Prostate gland (tissue), 2 donors: ENCODE measurements at regions not wholly inside any gene's neighbourhood (a gene's known extent, or its start where the extent isn't known, plus 50 kb on each side); places are given as distances from the start of the nearest gene placed in this dataset.

Source experiments
- POLR2A ChIP-seq: fragments of 450-650 bp; IDR thresholded peaks from one replicate; pipeline ENCODE4 v1.6.1; 2016; ENCODE audit warnings: antibody characterized with exemption, mild to moderate bottlenecking
- POLR2AphosphoS5 ChIP-seq: sonication (generic); formaldehyde crosslinking; IDR thresholded peaks from one replicate; pipeline ENCODE4 v1.6.1; 2017; ENCODE audit warnings: antibody characterized with exemption
- TF ChIP-seq, protein P1 (sequence below), 4 experiments: fragments of 200-600 bp in 2 of 4; fragments of 450-650 bp in 2 of 4; sonication (generic) in 2 of 4; IDR thresholded peaks; 1 replicate in 3 of 4; 2 replicates in 1 of 4; pipeline ENCODE4 v1.5.1; 2016 to 2019; ENCODE audit warnings: antibody characterized with exemption in 4 of 4, mild to moderate bottlenecking in 2 of 4, moderate library complexity in 2 of 4

DNA sequence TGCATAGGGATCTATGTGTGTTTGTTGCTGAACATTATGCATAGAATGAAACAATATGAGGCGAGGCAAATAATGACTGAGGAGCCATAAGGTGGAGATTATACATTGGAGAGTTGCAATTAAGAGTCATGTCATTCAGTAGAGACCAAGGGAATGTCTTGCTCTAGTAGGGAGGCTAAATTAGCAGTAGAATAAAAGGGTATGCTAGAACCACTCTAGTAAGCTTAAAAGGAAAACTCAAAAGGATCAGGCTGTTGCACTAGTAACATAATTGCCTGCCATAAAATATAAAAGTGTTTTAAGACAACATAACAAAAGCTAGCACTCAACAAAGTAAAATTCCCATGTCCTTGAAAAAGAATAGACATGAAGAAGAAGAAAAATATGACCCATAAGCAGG is 586.2 kb upstream of the DIAPH2 start:
- TF ChIP-seq POLR2AphosphoS5 (no peak), POLR2A (no peak)
- TF ChIP-seq, protein P1, sequence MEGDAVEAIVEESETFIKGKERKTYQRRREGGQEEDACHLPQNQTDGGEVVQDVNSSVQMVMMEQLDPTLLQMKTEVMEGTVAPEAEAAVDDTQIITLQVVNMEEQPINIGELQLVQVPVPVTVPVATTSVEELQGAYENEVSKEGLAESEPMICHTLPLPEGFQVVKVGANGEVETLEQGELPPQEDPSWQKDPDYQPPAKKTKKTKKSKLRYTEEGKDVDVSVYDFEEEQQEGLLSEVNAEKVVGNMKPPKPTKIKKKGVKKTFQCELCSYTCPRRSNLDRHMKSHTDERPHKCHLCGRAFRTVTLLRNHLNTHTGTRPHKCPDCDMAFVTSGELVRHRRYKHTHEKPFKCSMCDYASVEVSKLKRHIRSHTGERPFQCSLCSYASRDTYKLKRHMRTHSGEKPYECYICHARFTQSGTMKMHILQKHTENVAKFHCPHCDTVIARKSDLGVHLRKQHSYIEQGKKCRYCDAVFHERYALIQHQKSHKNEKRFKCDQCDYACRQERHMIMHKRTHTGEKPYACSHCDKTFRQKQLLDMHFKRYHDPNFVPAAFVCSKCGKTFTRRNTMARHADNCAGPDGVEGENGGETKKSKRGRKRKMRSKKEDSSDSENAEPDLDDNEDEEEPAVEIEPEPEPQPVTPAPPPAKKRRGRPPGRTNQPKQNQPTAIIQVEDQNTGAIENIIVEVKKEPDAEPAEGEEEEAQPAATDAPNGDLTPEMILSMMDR (IDR thresholded peaks at IDR 0.05), result no peak
